K562 (cell line): ENCODE measurements at regions not wholly inside any gene's neighbourhood (a gene's known extent, or its start where the extent isn't known, plus 50 kb on each side); places are given as distances from the start of the nearest gene placed in this dataset.

Source experiments
- EP400 ChIP-seq: fragments of 450-650 bp; IDR thresholded peaks from 2 replicates; pipeline ENCODE4 v1.6.1; 2017; ENCODE audit warnings: antibody characterized with exemption, mild to moderate bottlenecking, moderate library complexity
- REST ChIP-seq, 2 experiments: fragments of 450-650 bp; formaldehyde crosslinking in 1 of 2; IDR thresholded peaks; 2 replicates each; pipeline versions ENCODE4 v1.4.0 to v1.6.1; 2014 to 2020; ENCODE audit warnings: mild to moderate bottlenecking in 2 of 2, borderline replicate concordance in 1 of 2, low read depth in 1 of 2

GRCh38 chr7:41822259-41822817 is 119.4 kb upstream of the INHBA start (continued):
- TF ChIP-seq REST (IDR thresholded peaks at IDR 0.05; ENCODE audit: borderline replicate concordance), result no peak
- TF ChIP-seq REST (CRISPR knock-in tag; IDR thresholded peaks at IDR 0.05; ENCODE audit: low read depth), result no peak
- TF ChIP-seq EP400, result no peak
- TF ChIP-seq, all 486 proteins: peak for 0
